ENCODE measurements at regions not wholly inside any gene's neighbourhood (a gene's known extent, or its start where the extent isn't known, plus 50 kb on each side); places are given as distances from the start of the nearest gene placed in this dataset.
A peak's percentile ranks its signal among the peaks of the same experiment; 100 is the strongest.

- TF ChIP-seq CTCF (IDR thresholded peaks at IDR 0.05; ENCODE audit: low read depth, low read length): peak; percentile 70
- DNase-seq (ENCODE audit: low read depth in 2 of 2): peak; percentile 14 to 20
- no peak overlapping the region for H3K4me3 ChIP-seq (replicated peaks in 1 of 2; ENCODE audit: low read depth in 2 of 2, low read length in 2 of 2)
Measured at GRCh38 chr6:6788394-6789032, 200.0 kb downstream of the LY86 start.

GRCh38 chr6:6790393-6790792 is 201.9 kb downstream of the LY86 start:
- H3K4me3 ChIP-seq (replicated peaks in 1 of 2; ENCODE audit: low read depth in 2 of 2, low read length in 2 of 2): no peak overlapping the region
- TF ChIP-seq CTCF (IDR thresholded peaks at IDR 0.05; ENCODE audit: low read depth, low read length): no peak
- no peak for DNase-seq (ENCODE audit: low read depth in 2 of 2)

GRCh38 chr6:6790891-6791290 is 202.4 kb downstream of the LY86 start:
- no peak overlapping the region for H3K4me3 ChIP-seq (replicated peaks in 1 of 2; ENCODE audit: low read depth in 2 of 2, low read length in 2 of 2)
- no peak for TF ChIP-seq CTCF (IDR thresholded peaks at IDR 0.05; ENCODE audit: low read depth, low read length)
- DNase-seq (ENCODE audit: low read depth in 2 of 2): peak in 1 of 2 donors; percentile 35

GRCh38 chr6:6793388-6794250 is 205.1 kb downstream of the LY86 start:
- TF ChIP-seq CTCF (IDR thresholded peaks at IDR 0.05; ENCODE audit: low read depth, low read length): no peak
- no peak overlapping the region for H3K4me3 ChIP-seq (replicated peaks in 1 of 2; ENCODE audit: low read depth in 2 of 2, low read length in 2 of 2)
- DNase-seq (ENCODE audit: low read depth in 2 of 2): no peak

GRCh38 chr6:6795393-6795792 is 206.9 kb downstream of the LY86 start:
- no peak overlapping the region for H3K4me3 ChIP-seq (replicated peaks in 1 of 2; ENCODE audit: low read depth in 2 of 2, low read length in 2 of 2)
- DNase-seq (ENCODE audit: low read depth in 2 of 2): no peak
- TF ChIP-seq CTCF (IDR thresholded peaks at IDR 0.05; ENCODE audit: low read depth, low read length): no peak

- no peak for DNase-seq (ENCODE audit: low read depth in 2 of 2)
- no peak for TF ChIP-seq CTCF (IDR thresholded peaks at IDR 0.05; ENCODE audit: low read depth, low read length)
Measured at GRCh38 chr6:6796818-6797217, 208.3 kb downstream of the LY86 start.

More at GRCh38 chr6:6796818-6797217, 208.3 kb downstream of the LY86 start:
- no peak overlapping the region for H3K4me3 ChIP-seq (replicated peaks in 1 of 2; ENCODE audit: low read depth in 2 of 2, low read length in 2 of 2)
